Neural crest cell (in vitro differentiated cells): ENCODE measurements at regions not wholly inside any gene's neighbourhood (a gene's known extent, or its start where the extent isn't known, plus 50 kb on each side); places are given as distances from the start of the nearest gene placed in this dataset.

Source experiments
- DNase-seq: peaks from one replicate; pipeline ENCODE4 v3.0.0; 2021; ENCODE audit warnings: low read depth, mixed read lengths, low spot score
- H3K27ac Mint-ChIP-seq: one replicate; pipeline ENCODE4 v1.8.0; 2021; ENCODE audit warnings: mild to moderate bottlenecking, mixed read lengths; ENCODE audit not compliant: unreplicated experiment
- H3K27me3 Mint-ChIP-seq: 2 replicates; pipeline ENCODE4 v1.8.0; 2021; ENCODE audit warnings: low read depth, mild to moderate bottlenecking, mixed read lengths
- H3K36me3 Mint-ChIP-seq: 2 replicates; pipeline ENCODE4 v1.8.0; 2021; ENCODE audit warnings: low read depth, mild to moderate bottlenecking, mixed read lengths
- H3K4me1 Mint-ChIP-seq: 2 replicates; pipeline ENCODE4 v1.8.0; 2021; ENCODE audit warnings: mixed read lengths
- H3K4me3 Mint-ChIP-seq: one replicate; pipeline ENCODE4 v1.8.0; 2021; ENCODE audit warnings: mild to moderate bottlenecking, mixed read lengths
- H3K9me3 Mint-ChIP-seq: 2 replicates; pipeline ENCODE4 v1.8.0; 2021; ENCODE audit warnings: mixed read lengths
- TF ChIP-seq, protein P1 (sequence below): fragments of 200-600 bp; sonication (generic); conservative IDR thresholded peaks from 2 replicates; pipeline ENCODE4 v1.5.0; 2021; ENCODE audit warnings: antibody characterized with exemption, mild to moderate bottlenecking

DNA sequence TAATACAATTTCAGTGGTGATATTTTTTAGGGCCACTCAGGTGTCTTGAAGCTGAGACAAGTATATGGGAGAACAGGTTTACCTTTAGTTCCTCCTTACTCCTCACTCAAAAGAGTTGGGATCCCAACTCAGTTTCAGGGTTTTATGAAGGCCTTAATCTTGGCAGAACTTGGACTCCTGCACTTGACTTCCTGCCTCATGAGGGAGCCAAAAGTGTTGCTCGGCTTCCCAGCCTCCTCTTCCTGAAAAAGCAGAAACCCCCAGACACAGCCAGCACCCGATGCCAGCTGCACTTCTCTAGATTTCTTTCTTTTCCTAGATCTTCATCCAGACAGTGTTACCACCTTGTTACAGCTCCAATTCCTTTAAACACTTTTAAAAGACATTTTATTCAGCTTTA is 70.8 kb upstream of the TMPRSS2 start:
- TF ChIP-seq, protein P1, sequence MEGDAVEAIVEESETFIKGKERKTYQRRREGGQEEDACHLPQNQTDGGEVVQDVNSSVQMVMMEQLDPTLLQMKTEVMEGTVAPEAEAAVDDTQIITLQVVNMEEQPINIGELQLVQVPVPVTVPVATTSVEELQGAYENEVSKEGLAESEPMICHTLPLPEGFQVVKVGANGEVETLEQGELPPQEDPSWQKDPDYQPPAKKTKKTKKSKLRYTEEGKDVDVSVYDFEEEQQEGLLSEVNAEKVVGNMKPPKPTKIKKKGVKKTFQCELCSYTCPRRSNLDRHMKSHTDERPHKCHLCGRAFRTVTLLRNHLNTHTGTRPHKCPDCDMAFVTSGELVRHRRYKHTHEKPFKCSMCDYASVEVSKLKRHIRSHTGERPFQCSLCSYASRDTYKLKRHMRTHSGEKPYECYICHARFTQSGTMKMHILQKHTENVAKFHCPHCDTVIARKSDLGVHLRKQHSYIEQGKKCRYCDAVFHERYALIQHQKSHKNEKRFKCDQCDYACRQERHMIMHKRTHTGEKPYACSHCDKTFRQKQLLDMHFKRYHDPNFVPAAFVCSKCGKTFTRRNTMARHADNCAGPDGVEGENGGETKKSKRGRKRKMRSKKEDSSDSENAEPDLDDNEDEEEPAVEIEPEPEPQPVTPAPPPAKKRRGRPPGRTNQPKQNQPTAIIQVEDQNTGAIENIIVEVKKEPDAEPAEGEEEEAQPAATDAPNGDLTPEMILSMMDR = no peak
- H3K4me1 Mint-ChIP-seq = no peaks in the 10 kb centered on the region
- no peak overlapping the region for H3K4me3 Mint-ChIP-seq
- H3K27ac Mint-ChIP-seq = no peak overlapping the region
- H3K9me3 Mint-ChIP-seq = peaks cover 14% of the 10 kb centered on the region
- no peaks in the 10 kb centered on the region for H3K27me3 Mint-ChIP-seq
- no peak for DNase-seq
- H3K36me3 Mint-ChIP-seq = peaks cover 6% of the 10 kb centered on the region

DNA sequence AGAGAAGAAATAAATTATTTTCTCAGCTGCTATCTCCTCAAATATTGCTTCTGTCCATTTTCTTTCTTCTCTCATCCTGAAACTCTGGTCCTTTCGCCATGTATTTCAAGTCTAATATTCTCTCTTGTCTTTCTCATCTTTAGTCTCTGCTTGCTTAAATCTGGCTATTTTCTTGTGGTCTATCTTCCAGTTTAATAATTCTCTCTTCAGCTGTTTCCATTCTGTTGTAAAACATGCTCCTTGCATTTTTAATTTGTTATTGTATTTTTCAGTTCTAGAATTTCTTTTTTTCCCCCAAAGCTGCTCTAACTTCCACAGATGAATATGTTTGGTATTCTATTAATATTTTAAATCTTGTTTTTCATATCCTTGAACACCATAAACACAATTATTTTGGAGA is 70.1 kb upstream of the TMPRSS2 start:
- H3K27ac Mint-ChIP-seq = no peak overlapping the region
- H3K36me3 Mint-ChIP-seq = peaks cover 6% of the 10 kb centered on the region
- H3K9me3 Mint-ChIP-seq = peaks cover 14% of the 10 kb centered on the region
- TF ChIP-seq, protein P1 = no peak
- H3K4me1 Mint-ChIP-seq = no peaks in the 10 kb centered on the region
- DNase-seq = no peak
- no peak overlapping the region for H3K4me3 Mint-ChIP-seq
- no peaks in the 10 kb centered on the region for H3K27me3 Mint-ChIP-seq

DNA sequence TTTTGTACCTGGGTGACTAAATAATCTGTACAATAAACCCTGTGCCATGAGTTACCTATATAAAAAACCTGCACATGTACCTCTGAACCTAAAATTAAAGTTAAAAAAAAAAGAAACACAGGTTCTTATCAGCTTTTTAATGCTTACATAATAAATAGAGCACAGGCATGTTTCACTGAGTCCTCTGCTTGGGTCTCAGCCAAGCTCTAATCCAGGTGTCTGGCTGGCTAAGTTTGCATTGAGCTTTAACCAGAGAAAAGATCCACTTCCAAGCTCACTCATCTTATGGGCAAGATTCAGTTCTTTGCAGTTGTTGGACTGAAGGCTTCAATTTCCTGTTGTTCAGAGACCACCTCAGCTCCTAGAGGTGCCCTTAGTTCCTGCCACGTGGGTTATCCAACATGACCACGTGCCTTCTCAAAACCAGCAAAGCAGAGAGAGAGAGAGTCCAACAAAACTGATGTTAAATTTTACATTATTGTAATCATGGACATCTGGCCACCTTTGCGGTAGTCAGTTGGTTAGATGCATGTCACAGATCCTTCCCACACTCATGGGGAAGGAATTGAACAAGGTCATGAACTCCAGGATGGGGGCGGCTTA is 68.2 kb upstream of the TMPRSS2 start:
- no peak overlapping the region for H3K27ac Mint-ChIP-seq
- no peak for DNase-seq
- H3K27me3 Mint-ChIP-seq = peaks cover 2% of the 10 kb centered on the region

DNA sequence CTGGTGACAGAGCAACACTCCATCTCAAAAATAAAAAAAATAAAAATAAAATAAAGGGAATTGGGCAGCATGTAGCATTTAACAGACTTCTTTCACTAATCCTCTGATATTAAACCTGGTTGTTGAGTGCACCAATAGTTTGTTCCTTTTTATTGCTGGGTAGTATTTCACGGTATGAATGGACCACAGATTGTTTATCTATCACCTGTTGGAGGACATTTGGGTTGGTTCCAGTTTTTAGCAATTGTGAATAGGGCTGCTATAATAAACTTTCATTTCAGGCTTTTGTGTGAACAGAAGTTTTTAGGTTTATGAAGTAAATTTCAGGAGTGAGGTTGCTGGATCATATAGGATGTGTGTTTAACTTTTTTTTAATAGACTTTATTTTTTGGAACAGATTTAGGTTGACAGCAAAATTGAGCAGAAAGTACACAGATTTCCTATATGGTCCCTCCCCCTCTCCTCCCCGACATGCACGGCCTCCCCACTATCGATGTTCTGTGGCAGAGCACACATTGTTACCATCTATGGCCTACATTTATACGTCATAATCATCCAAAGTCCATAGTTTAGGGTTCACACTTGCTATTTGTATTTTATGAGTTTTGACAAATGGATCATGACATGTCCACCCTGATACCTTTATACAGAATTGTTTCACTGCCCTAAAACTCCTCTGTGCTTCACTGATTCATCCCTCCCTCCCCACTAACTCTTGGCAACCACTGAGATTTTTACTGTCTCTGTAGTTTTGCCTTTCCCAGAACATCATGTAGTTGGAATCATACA is 66.1 kb upstream of the TMPRSS2 start:
- no peak for DNase-seq
- TF ChIP-seq, protein P1 = no peak
- H3K9me3 Mint-ChIP-seq = peaks cover 18% of the 10 kb centered on the region

More for the DNA sequence above, 68.2 kb upstream of the TMPRSS2 start:
- H3K4me1 Mint-ChIP-seq = no peaks in the 10 kb centered on the region
- TF ChIP-seq, protein P1 = no peak
- H3K9me3 Mint-ChIP-seq = peaks cover 18% of the 10 kb centered on the region
- H3K36me3 Mint-ChIP-seq = peaks cover 6% of the 10 kb centered on the region
- no peak overlapping the region for H3K4me3 Mint-ChIP-seq

DNA sequence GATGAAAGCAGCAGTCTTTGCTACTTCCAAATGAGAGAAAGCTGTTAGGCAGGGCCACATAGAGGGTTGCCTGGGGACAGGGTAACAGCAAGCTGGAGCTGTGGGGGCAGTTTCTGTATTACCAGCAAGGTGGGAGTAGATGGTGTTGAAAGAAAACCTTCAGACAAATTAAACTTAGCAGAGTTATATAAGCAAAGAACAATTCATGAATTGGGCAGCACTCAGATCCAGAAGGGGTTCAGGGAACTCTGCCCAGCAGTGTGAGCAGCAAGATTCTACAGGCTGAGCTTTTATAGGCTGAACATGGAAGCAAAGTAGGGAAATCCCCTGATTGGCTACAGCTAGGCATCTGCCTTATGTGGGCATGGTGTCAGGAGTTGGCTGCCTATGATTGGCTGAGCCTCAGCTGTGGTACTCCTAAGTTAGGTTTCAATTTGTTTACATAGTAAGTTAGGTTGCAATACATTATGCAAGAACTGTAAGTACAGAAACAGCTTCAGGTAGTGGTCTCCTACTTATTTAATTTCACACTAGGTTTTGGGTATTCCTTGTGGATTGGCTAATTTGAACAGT is 64.1 kb upstream of the TMPRSS2 start:
- peaks cover 2% of the 10 kb centered on the region for H3K36me3 Mint-ChIP-seq
- H3K27ac Mint-ChIP-seq = no peak overlapping the region
- H3K4me3 Mint-ChIP-seq = no peak overlapping the region
- no peak for DNase-seq
- H3K27me3 Mint-ChIP-seq = peaks cover 5% of the 10 kb centered on the region
- TF ChIP-seq, protein P1 = no peak
- H3K9me3 Mint-ChIP-seq = peaks cover 10% of the 10 kb centered on the region
- H3K4me1 Mint-ChIP-seq = no peaks in the 10 kb centered on the region

More for the DNA sequence above, 66.1 kb upstream of the TMPRSS2 start:
- no peak overlapping the region for H3K27ac Mint-ChIP-seq
- H3K27me3 Mint-ChIP-seq = peaks cover 2% of the 10 kb centered on the region
- peaks cover 6% of the 10 kb centered on the region for H3K36me3 Mint-ChIP-seq
- H3K4me3 Mint-ChIP-seq = no peak overlapping the region
- H3K4me1 Mint-ChIP-seq = no peaks in the 10 kb centered on the region
